Upper lobe of left lung (tissue), 4 donors: ENCODE measurements at regions not wholly inside any gene's neighbourhood (a gene's known extent, or its start where the extent isn't known, plus 50 kb on each side); places are given as distances from the start of the nearest gene placed in this dataset.

Source experiments
- POLR2A ChIP-seq, 4 donors: fragments of 450-650 bp; IDR thresholded peaks; one replicate each; pipeline ENCODE4 v1.5.1; 2016 to 2017; ENCODE audit warnings: antibody characterized with exemption in 4 of 4, mild to moderate bottlenecking in 2 of 4
- POLR2AphosphoS5 ChIP-seq, 2 donors: sonication (generic); formaldehyde crosslinking; IDR thresholded peaks; one replicate each; pipeline ENCODE4 v1.5.1; 2017; ENCODE audit warnings: antibody characterized with exemption in 2 of 2
- TF ChIP-seq, protein P1 (sequence below), 6 experiments: fragments of 450-650 bp in 4 of 6; fragments of 200-600 bp in 2 of 6; sonication (generic) in 2 of 6; IDR thresholded peaks; one replicate each; pipeline ENCODE4 v1.5.1; 2016 to 2019; ENCODE audit warnings: antibody characterized with exemption in 6 of 6

DNA sequence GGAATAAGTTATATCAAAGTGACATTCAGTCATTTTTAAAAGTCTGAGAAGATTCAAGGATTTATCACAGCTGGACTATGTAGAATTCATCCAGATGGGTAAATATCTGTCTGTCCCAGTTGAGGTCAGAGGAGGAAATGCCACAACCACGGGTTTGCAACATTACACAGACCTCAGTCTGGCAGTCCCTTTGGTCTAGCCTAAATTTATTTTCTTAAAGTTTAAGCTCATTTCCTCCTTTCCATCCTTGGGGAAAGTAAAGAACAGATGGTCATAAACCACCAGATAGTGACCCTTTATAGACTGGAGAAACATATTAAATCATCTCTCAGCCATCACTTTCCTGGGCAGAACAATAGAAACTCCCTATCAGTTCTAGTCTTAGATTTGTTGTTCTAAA, 238.4 kb upstream of the DDI1 start:
- TF ChIP-seq, protein P1, sequence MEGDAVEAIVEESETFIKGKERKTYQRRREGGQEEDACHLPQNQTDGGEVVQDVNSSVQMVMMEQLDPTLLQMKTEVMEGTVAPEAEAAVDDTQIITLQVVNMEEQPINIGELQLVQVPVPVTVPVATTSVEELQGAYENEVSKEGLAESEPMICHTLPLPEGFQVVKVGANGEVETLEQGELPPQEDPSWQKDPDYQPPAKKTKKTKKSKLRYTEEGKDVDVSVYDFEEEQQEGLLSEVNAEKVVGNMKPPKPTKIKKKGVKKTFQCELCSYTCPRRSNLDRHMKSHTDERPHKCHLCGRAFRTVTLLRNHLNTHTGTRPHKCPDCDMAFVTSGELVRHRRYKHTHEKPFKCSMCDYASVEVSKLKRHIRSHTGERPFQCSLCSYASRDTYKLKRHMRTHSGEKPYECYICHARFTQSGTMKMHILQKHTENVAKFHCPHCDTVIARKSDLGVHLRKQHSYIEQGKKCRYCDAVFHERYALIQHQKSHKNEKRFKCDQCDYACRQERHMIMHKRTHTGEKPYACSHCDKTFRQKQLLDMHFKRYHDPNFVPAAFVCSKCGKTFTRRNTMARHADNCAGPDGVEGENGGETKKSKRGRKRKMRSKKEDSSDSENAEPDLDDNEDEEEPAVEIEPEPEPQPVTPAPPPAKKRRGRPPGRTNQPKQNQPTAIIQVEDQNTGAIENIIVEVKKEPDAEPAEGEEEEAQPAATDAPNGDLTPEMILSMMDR (IDR thresholded peaks at IDR 0.05), result no peak
- TF ChIP-seq POLR2A (IDR thresholded peaks at IDR 0.05), result no peak
- no peak for TF ChIP-seq POLR2AphosphoS5 (IDR thresholded peaks at IDR 0.05)
